ENCODE measurements at regions not wholly inside any gene's neighbourhood (a gene's known extent, or its start where the extent isn't known, plus 50 kb on each side); places are given as distances from the start of the nearest gene placed in this dataset.

- TF ChIP-seq MAX (IDR thresholded peaks at IDR 0.05; ENCODE audit: insufficient read depth, insufficient read length), result no peak
- no peak for TF ChIP-seq EZH2 (IDR thresholded peaks at IDR 0.05; ENCODE audit: borderline replicate concordance, low read depth, low read length, severe bottlenecking)
- TF ChIP-seq, protein P1, sequence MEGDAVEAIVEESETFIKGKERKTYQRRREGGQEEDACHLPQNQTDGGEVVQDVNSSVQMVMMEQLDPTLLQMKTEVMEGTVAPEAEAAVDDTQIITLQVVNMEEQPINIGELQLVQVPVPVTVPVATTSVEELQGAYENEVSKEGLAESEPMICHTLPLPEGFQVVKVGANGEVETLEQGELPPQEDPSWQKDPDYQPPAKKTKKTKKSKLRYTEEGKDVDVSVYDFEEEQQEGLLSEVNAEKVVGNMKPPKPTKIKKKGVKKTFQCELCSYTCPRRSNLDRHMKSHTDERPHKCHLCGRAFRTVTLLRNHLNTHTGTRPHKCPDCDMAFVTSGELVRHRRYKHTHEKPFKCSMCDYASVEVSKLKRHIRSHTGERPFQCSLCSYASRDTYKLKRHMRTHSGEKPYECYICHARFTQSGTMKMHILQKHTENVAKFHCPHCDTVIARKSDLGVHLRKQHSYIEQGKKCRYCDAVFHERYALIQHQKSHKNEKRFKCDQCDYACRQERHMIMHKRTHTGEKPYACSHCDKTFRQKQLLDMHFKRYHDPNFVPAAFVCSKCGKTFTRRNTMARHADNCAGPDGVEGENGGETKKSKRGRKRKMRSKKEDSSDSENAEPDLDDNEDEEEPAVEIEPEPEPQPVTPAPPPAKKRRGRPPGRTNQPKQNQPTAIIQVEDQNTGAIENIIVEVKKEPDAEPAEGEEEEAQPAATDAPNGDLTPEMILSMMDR (IDR thresholded peaks at IDR 0.05; ENCODE audit: extremely low read depth in 1 of 2, insufficient read depth in 1 of 2, low read depth in 1 of 2, low read length in 2 of 2), result no peak
- TF ChIP-seq POLR2A (IDR thresholded peaks at IDR 0.05; ENCODE audit: low read depth, low read length), result no peak
- no peak for TF ChIP-seq POLR2AphosphoS5 (IDR thresholded peaks at IDR 0.05; ENCODE audit: insufficient read depth, low read depth, low read length)
- no peak for TF ChIP-seq FOS (IDR thresholded peaks at IDR 0.05; ENCODE audit: borderline replicate concordance, insufficient read depth, low read length)
Observed at GRCh38 chr14:98236314-98236713, 1035.7 kb downstream of the BCL11B start.
